ENCODE measurements at regions not wholly inside any gene's neighbourhood (a gene's known extent, or its start where the extent isn't known, plus 50 kb on each side); places are given as distances from the start of the nearest gene placed in this dataset.
"Not testable (repeated sequence)": the region's sequence is repeated elsewhere in the genome, so short reads cannot be mapped to it uniquely, and the experiment has no call there.

- peak; percentile 33 for DNase-seq (ENCODE audit: low read depth)
- TF ChIP-seq, protein P1, sequence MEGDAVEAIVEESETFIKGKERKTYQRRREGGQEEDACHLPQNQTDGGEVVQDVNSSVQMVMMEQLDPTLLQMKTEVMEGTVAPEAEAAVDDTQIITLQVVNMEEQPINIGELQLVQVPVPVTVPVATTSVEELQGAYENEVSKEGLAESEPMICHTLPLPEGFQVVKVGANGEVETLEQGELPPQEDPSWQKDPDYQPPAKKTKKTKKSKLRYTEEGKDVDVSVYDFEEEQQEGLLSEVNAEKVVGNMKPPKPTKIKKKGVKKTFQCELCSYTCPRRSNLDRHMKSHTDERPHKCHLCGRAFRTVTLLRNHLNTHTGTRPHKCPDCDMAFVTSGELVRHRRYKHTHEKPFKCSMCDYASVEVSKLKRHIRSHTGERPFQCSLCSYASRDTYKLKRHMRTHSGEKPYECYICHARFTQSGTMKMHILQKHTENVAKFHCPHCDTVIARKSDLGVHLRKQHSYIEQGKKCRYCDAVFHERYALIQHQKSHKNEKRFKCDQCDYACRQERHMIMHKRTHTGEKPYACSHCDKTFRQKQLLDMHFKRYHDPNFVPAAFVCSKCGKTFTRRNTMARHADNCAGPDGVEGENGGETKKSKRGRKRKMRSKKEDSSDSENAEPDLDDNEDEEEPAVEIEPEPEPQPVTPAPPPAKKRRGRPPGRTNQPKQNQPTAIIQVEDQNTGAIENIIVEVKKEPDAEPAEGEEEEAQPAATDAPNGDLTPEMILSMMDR (IDR thresholded peaks at IDR 0.05; ENCODE audit: insufficient read depth, low read depth, low read length, missing control alignments) = peak; percentile 30
- H3K4me3 ChIP-seq (ENCODE audit: low read length) = not testable (repeated sequence)
Measured at GRCh38 chr3:42871-43744, 153.5 kb upstream of the CHL1 start.

DNA sequence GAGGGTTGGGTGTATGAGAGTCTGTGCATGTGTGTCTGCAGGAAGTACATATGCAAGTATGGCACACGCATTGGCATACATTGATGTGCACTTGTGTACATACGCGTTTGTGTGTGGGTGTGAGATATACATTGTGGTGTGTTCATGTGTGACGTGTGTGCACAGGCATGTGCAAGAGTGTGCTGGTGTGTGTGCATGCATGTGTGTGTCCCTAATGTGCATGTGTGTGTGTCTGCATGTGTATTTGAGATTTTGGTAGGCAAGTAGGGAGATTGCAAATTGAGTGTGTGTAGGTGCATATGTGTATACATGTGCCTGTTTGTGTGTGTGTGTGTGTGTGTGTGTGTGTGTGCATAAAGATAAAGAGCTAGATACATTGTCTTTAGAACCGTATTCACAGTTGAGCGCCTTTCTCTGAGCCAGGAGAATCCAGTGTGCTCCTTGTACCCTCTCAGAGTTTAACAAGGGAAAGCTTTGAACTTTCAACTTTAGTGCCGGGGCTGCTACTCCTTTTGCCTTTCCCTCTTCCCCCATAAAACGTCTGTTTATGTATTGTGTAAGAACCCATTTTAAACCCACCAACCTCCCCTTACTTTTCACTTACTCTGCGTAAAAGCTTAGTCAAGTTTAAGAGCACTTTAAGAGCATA, 152.4 kb upstream of the CHL1 start:
- no peak for DNase-seq (ENCODE audit: low read depth)
- H3K4me3 ChIP-seq (ENCODE audit: low read length) = no peak overlapping the region
- TF ChIP-seq, protein P1 (IDR thresholded peaks at IDR 0.05; ENCODE audit: insufficient read depth, low read depth, low read length, missing control alignments) = no peak

GRCh38 chr3:44941-45340, 151.6 kb upstream of the CHL1 start:
- not testable (repeated sequence) for H3K4me3 ChIP-seq (ENCODE audit: low read length); DNase-seq (ENCODE audit: low read depth)

DNA sequence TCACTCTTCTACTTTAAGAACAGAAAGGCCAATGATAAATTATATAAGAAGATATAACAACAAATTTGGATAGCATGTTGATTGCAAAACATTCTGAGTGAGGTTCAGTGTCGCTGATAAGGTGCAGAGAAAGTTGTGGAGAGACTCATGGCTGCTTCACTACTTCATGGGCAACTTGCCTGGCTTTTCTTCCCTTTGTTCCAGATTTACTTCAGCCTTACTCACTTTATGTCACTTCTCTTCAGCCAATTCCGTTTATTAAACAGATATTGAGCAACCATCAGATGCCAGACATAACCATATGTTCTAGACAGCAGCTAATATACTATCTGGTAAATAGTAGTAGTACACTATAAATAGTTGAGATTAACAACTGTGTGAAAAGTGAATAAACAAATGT, 150.0 kb upstream of the CHL1 start:
- TF ChIP-seq, protein P1 (IDR thresholded peaks at IDR 0.05; ENCODE audit: insufficient read depth, low read depth, low read length, missing control alignments) = no peak

DNA sequence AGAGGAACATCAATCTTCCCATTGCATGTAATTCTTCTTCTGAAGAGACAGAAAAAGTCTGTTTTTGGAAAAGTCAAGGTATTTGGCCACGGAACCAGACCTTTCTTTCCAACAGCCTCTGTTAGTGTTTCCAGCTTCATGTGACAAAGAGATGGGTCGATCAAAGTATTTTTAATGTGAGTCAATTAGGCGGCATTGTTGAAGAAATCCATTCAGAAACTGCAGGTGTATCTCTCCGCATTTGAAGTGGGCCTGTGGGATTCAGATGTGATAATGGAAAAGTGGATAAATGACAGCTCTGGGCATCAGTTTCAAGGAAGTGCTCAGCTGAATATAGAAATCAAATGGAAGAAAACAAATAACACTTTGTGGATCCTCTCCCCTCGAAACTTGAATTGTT, 143.1 kb upstream of the CHL1 start:
- DNase-seq (ENCODE audit: low read depth); H3K4me3 ChIP-seq (ENCODE audit: low read length): not testable (repeated sequence)

More for the DNA sequence above, 150.0 kb upstream of the CHL1 start:
- no peak overlapping the region for H3K4me3 ChIP-seq (ENCODE audit: low read length)
- no peak for DNase-seq (ENCODE audit: low read depth)

DNA sequence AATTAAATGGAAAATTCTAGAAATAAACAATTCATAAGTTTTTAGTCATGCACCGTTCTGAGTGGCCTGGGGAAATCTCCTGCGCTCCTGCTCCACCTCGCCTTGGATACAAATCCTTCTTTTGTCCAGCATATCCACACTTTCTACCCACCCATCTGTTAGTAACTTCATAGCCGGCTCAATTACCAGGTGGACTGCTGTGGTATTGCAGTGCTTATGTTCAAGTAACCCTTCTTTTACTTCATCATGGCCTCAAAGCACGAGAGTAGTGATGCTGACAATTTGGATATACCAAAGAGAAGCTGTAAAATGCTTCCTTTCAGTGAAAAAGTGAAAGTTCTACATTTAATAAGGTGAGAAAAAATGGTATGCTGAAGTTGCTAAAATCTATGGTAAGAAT, 142.3 kb upstream of the CHL1 start:
- H3K4me3 ChIP-seq (ENCODE audit: low read length) = no peak overlapping the region
- TF ChIP-seq, protein P1 (IDR thresholded peaks at IDR 0.05; ENCODE audit: insufficient read depth, low read depth, low read length, missing control alignments) = peak; percentile 16
- DNase-seq (ENCODE audit: low read depth) = no peak

DNA sequence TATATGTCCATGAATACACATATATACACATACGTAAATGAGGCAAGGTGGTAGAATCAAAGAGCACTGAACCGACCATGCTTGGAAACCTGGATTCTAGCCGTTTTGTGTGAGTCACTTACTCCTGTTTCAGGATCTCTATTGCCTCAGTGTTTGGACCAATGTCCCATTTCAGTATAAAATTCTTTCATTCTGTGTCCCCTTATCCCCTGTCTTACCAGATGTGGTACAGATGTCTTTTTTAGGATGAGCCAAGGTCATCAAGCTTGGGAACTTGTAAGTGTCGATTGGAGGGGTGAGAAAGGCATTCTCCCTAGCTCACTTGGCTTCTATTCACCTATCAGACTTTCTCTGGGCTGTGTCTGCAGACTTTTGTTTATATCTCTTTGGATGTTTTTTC, 139.9 kb upstream of the CHL1 start:
- no peak overlapping the region for H3K4me3 ChIP-seq (ENCODE audit: low read length)
- no peak for DNase-seq (ENCODE audit: low read depth)
- TF ChIP-seq, protein P1 (IDR thresholded peaks at IDR 0.05; ENCODE audit: insufficient read depth, low read depth, low read length, missing control alignments) = no peak

GRCh38 chr3:59854-60253, 136.7 kb upstream of the CHL1 start:
- H3K4me3 ChIP-seq (ENCODE audit: low read length) = no peak overlapping the region
- TF ChIP-seq, protein P1 (IDR thresholded peaks at IDR 0.05; ENCODE audit: insufficient read depth, low read depth, low read length, missing control alignments) = no peak
- DNase-seq (ENCODE audit: low read depth) = no peak
